Heart left ventricle (tissue), 16 donors: ENCODE measurements at regions not wholly inside any gene's neighbourhood (a gene's known extent, or its start where the extent isn't known, plus 50 kb on each side); places are given as distances from the start of the nearest gene placed in this dataset.

Experiments used
- ATAC-seq, 4 donors: fragments of 200-7000 bp; cut with Tn5 transposase; one replicate each; pipeline ENCODE4 v1.9.1; 2020 to 2022; ENCODE audit warnings: moderate library complexity in 4 of 4, mild to moderate bottlenecking in 3 of 4, moderate number of reproducible peaks in 1 of 4
- DNase-seq, 5 donors: peaks; one replicate each; pipeline ENCODE4 v3.0.0-alpha.2; 2020
- H3K27ac ChIP-seq, 12 donors: fragments of 200-600 bp; sonication (generic) in 4 of 12; one replicate each; pipeline versions ENCODE4 v1.5.0 to v1.8.0; 2016 to 2022; ENCODE audit warnings: mild to moderate bottlenecking in 2 of 12
- H3K27me3 ChIP-seq, 9 donors: fragments of 200-600 bp; sonication (generic) in 2 of 9; one replicate each; pipeline versions ENCODE4 v1.5.1 to v1.8.0; 2016 to 2022; ENCODE audit warnings: mild to moderate bottlenecking in 3 of 9
- H3K36me3 ChIP-seq, 9 donors: fragments of 200-600 bp; sonication (generic) in 2 of 9; one replicate each; pipeline versions ENCODE4 v1.5.0 to v1.8.0; 2018 to 2022; ENCODE audit warnings: mild to moderate bottlenecking in 2 of 9
- H3K4me1 ChIP-seq, 12 donors: fragments of 200-600 bp; sonication (generic) in 4 of 12; one replicate each; pipeline versions ENCODE4 v1.5.0 to v1.8.0; 2016 to 2022; ENCODE audit warnings: mild to moderate bottlenecking in 3 of 12
- H3K4me3 ChIP-seq, 12 donors: fragments of 200-600 bp; sonication (generic) in 4 of 12; one replicate each; pipeline versions ENCODE4 v1.5.0 to v1.8.0; 2017 to 2022; ENCODE audit warnings: mild to moderate bottlenecking in 9 of 12, moderate library complexity in 4 of 12
- H3K9me3 ChIP-seq, 12 donors: fragments of 200-600 bp; sonication (generic) in 4 of 12; one replicate each; pipeline versions ENCODE4 v1.5.0 to v1.8.0; 2016 to 2022; ENCODE audit warnings: mild to moderate bottlenecking in 1 of 12
- POLR2A ChIP-seq, 2 donors: fragments of 450-650 bp; IDR thresholded peaks; one replicate each; pipeline ENCODE4 v1.6.1; 2017; ENCODE audit warnings: antibody characterized with exemption in 2 of 2, mild to moderate bottlenecking in 2 of 2, moderate library complexity in 2 of 2
- WGBS, 4 donors: extraction: QIAGEN DNeasy Blood & Tissue Kit in 2 of 4; methylation state at CpG; one replicate each; pipeline versions ENCODE4 v1.1.5 to v1.1.7; 2013 to 2018; 5-methylcytosine and 5-hydroxymethylcytosine counted together
- intact Hi-C, 10 donors: fragments of 100-400 bp; cut with DNase I; formaldehyde crosslinking; loops; one replicate each; pipeline versions ENCODE4 v1.11.1 to v1.14.2; 2022
- TF ChIP-seq, protein P1 (sequence below), 12 donors: fragments of 200-600 bp; sonication (generic) in 4 of 12; IDR thresholded peaks; one replicate each; pipeline versions ENCODE4 v1.5.0 to v1.8.0; 2018 to 2022; ENCODE audit warnings: antibody characterized with exemption in 12 of 12, mild to moderate bottlenecking in 5 of 12
- donor health status: ischemic (EF 13 %, LVEDD 7.1; RV severe dilation, severe dysfunction).
- donor health status: healthy with polysubstance abuse.
- donor health status: DM: no; HTN: yes; CAD: no.
- donor health status: DM: no; HTN: no; CAD: no.
- donor health status: ischemic (EF 25% LVEDD 6.9; RV normal size, moderate dysfunction).
- donor health status: ischemic (EF 25% LVEDD 5.7; RV mildly dilated, moderate dysfunction).
- donor health status: healthy.
- donor health status: DM: yes; HTN: yes; CAD: no.
- donor health status: ischemic (EF 35%, LVEDD 5.7; RV mildly dilated, moderate dysfunction).
- donor health status: nonischemic (EF 11% LVEDD 7.7; RV severe dilation, severe dysfunction).
- donor health status: DM: yes; HTN: yes; CAD: no.
- donor health status: PGD.
- donor health status: ischemic (EF 29% LVEDD 5.4; RV normal size, mild dysfunction).
- donor health status: nonischemic (EF 23%, LVEDD 6.1; RV moderate dilation, normal function).

DNA sequence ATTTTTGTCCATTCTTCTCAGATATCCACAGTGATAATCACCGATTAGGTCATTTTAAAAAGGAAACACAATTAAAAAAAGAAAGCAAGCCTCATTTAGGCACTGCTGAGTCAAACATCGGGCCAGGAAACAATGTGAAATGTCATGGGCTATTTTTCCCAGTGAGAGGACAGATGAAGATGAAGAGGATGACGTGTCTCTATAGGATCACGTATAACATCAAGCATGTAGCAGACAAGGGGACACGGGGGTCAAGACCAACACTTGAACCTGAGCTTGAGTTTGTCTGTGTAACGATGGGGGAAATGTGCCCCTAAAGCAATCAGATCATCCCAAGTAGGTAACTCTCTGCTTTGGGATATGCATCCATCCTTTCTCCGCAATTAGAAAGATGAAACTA, 553.2 kb downstream of the CD83 start:
- no peaks in the 10 kb centered on the region for H3K9me3 ChIP-seq
- H3K27me3 ChIP-seq, result no peaks in the 10 kb centered on the region
- ATAC-seq (peak in 1 of 4 donors; percentile 26), DNase-seq (no peak)
- no peaks in the 10 kb centered on the region for H3K36me3 ChIP-seq
- peaks cover 0 to 19% (median 11%) of the 10 kb centered on the region in 12 donors for H3K4me1 ChIP-seq
- 64 to 80% (median 72%) methylated on average over 7 of the region's 7 CpGs for WGBS, 4 donors
- TF ChIP-seq, protein P1, sequence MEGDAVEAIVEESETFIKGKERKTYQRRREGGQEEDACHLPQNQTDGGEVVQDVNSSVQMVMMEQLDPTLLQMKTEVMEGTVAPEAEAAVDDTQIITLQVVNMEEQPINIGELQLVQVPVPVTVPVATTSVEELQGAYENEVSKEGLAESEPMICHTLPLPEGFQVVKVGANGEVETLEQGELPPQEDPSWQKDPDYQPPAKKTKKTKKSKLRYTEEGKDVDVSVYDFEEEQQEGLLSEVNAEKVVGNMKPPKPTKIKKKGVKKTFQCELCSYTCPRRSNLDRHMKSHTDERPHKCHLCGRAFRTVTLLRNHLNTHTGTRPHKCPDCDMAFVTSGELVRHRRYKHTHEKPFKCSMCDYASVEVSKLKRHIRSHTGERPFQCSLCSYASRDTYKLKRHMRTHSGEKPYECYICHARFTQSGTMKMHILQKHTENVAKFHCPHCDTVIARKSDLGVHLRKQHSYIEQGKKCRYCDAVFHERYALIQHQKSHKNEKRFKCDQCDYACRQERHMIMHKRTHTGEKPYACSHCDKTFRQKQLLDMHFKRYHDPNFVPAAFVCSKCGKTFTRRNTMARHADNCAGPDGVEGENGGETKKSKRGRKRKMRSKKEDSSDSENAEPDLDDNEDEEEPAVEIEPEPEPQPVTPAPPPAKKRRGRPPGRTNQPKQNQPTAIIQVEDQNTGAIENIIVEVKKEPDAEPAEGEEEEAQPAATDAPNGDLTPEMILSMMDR (IDR thresholded peaks at IDR 0.05), result no peak
- TF ChIP-seq POLR2A (IDR thresholded peaks at IDR 0.05), result no peak
- no peak overlapping the region for H3K4me3 ChIP-seq
- intact Hi-C loops, result no loop called here
- H3K27ac ChIP-seq, result no peak overlapping the region

DNA sequence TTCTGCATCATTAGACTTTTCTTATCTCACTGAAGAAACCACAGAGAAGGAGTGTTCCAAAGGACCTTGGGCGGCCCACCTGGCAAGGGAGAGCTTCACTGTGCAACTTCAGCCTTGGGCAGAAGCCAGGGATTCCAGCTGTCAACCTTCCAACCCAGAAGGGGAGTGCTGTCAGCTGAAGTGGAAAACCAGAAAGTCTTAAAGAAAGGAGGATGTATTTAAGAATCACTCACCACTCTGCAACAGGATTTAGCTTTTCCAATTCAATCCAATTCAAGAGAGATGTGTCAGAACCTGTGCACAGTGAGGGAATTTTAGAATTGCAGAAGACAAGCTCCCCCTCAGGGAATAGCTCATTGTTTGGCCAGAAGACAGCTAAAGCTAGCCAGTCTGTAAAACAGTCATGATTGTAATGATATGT, 553.7 kb downstream of the CD83 start:
- Histone ChIP-seq H3K27ac (no peak overlapping the region), H3K4me1 (peaks cover 0 to 19% (median 11%) of the 10 kb centered on the region in 12 donors), H3K36me3 (no peaks in the 10 kb centered on the region), H3K27me3 (no peaks in the 10 kb centered on the region), H3K4me3 (no peak overlapping the region), H3K9me3 (no peaks in the 10 kb centered on the region)
- intact Hi-C loops, result no loop called here
- WGBS, 4 donors, result 9 to 18% (median 15%) methylated on average over 1 of the region's 1 CpG
- ATAC-seq (peak in 2 of 4 donors; percentile 39 to 64), DNase-seq (peak in 4 of 5 donors; percentile 40 to 53 (median 46))
- TF ChIP-seq POLR2A (IDR thresholded peaks at IDR 0.05), result no peak
- TF ChIP-seq, protein P1 (IDR thresholded peaks at IDR 0.05), result no peak

- H3K4me1 ChIP-seq, result peaks cover 0 to 19% (median 11%) of the 10 kb centered on the region in 12 donors
- ATAC-seq, result no peak
- intact Hi-C loops, result no loop called here
These were observed 554.4 kb downstream of the CD83 start for GRCh38 chr6:14671937-14672336.

GRCh38 chr6:14673201-14673600, 555.6 kb downstream of the CD83 start:
- TF ChIP-seq POLR2A (IDR thresholded peaks at IDR 0.05), result no peak
- TF ChIP-seq, protein P1 (IDR thresholded peaks at IDR 0.05), result no peak
- ATAC-seq, result no peak
- Histone ChIP-seq H3K27me3 (no peaks in the 10 kb centered on the region), H3K36me3 (no peaks in the 10 kb centered on the region), H3K4me1 (peaks cover 0 to 19% (median 11%) of the 10 kb centered on the region in 12 donors), H3K4me3 (no peak overlapping the region), H3K9me3 (no peaks in the 10 kb centered on the region), H3K27ac (no peak overlapping the region)
- intact Hi-C loops, result no loop called here
- no peak for DNase-seq
- 85 to 96% (median 87%) methylated on average over 2 of the region's 2 CpGs for WGBS, 4 donors

More at GRCh38 chr6:14671937-14672336, 554.4 kb downstream of the CD83 start:
- Histone ChIP-seq H3K27ac (no peak overlapping the region), H3K36me3 (no peaks in the 10 kb centered on the region), H3K4me3 (no peak overlapping the region), H3K9me3 (no peaks in the 10 kb centered on the region), H3K27me3 (no peaks in the 10 kb centered on the region)
- TF ChIP-seq, protein P1 (IDR thresholded peaks at IDR 0.05), result no peak
- TF ChIP-seq POLR2A (IDR thresholded peaks at IDR 0.05), result no peak
- 85 to 97% (median 94%) methylated on average over 1 of the region's 1 CpG for WGBS, 4 donors
- no peak for DNase-seq
